Suprapubic skin (tissue), 4 donors: ENCODE measurements at regions not wholly inside any gene's neighbourhood (a gene's known extent, or its start where the extent isn't known, plus 50 kb on each side); places are given as distances from the start of the nearest gene placed in this dataset.

Experiments
- CTCF ChIP-seq, 2 donors: fragments of 200-600 bp in 1 of 2; fragments of 450-650 bp in 1 of 2; sonication (generic) in 1 of 2; IDR thresholded peaks; one replicate each; pipeline ENCODE4 v1.5.1; 2016 to 2019; ENCODE audit warnings: antibody characterized with exemption in 2 of 2, mild to moderate bottlenecking in 1 of 2, moderate library complexity in 1 of 2
- EP300 ChIP-seq: sonication (generic); formaldehyde crosslinking; IDR thresholded peaks from one replicate; pipeline ENCODE4 v1.6.1; 2017; ENCODE audit warnings: antibody characterized with exemption
- POLR2AphosphoS5 ChIP-seq, 3 donors: sonication (generic); formaldehyde crosslinking; IDR thresholded peaks; one replicate each; pipeline ENCODE4 v1.6.1; 2017; ENCODE audit warnings: antibody characterized with exemption in 3 of 3

- TF ChIP-seq EP300 (no peak), CTCF (IDR thresholded peaks at IDR 0.05) (no peak), POLR2AphosphoS5 (IDR thresholded peaks at IDR 0.05) (no peak)
Observed at GRCh38 chr14:56463271-56463890, 116.2 kb upstream of the TMEM260 start.
